ENCODE measurements at regions not wholly inside any gene's neighbourhood (a gene's known extent, or its start where the extent isn't known, plus 50 kb on each side); places are given as distances from the start of the nearest gene placed in this dataset.

GRCh38 chr2:180516232-180516631 lies 464.2 kb upstream of the UBE2E3 start:
- Mint-ChIP-seq H3K36me3 (ENCODE audit: insufficient read depth, unreplicated experiment) (no peaks in the 10 kb centered on the region), H3K4me3 (ENCODE audit: unreplicated experiment) (no peak overlapping the region), H3K27ac (ENCODE audit: low read depth, unreplicated experiment) (no peak overlapping the region), H3K27me3 (ENCODE audit: insufficient read depth, unreplicated experiment) (no peaks in the 10 kb centered on the region), H3K4me1 (ENCODE audit: insufficient read depth, unreplicated experiment) (peaks cover 14% of the 10 kb centered on the region), H3K9me3 (ENCODE audit: unreplicated experiment) (no peaks in the 10 kb centered on the region)
- intact Hi-C loops (cut with micrococcal nuclease): no loop called here
- ChIA-PET CTCF (interaction anchor here (0.7 kb wide), 1 partner anchor 519 kb away, joined by 3 read pairs; no protein-coding TSS in a partner anchor), POLR2A (no interaction called here)
- no TSS peak for BruUV-seq (replicated peaks)
- no peak for DNase-seq (ENCODE audit: unreplicated experiment)
- no peak for TF ChIP-seq CTCF (IDR thresholded peaks at IDR 0.05; ENCODE audit: unreplicated experiment)

- no peak for DNase-seq (ENCODE audit: unreplicated experiment)
- Mint-ChIP-seq H3K9me3 (ENCODE audit: unreplicated experiment) (no peaks in the 10 kb centered on the region), H3K27ac (ENCODE audit: low read depth, unreplicated experiment) (no peak overlapping the region), H3K27me3 (ENCODE audit: insufficient read depth, unreplicated experiment) (no peaks in the 10 kb centered on the region), H3K36me3 (ENCODE audit: insufficient read depth, unreplicated experiment) (no peaks in the 10 kb centered on the region), H3K4me1 (ENCODE audit: insufficient read depth, unreplicated experiment) (no peaks in the 10 kb centered on the region), H3K4me3 (ENCODE audit: unreplicated experiment) (no peak overlapping the region)
- no peak for TF ChIP-seq CTCF (IDR thresholded peaks at IDR 0.05; ENCODE audit: unreplicated experiment)
- no TSS peak for BruUV-seq (replicated peaks)
- CTCF ChIA-PET: no interaction called here
- POLR2A ChIA-PET: interaction anchor here (0.6 kb wide), 1 partner anchor 467 kb away, joined by 3 read pairs; the partner anchor contains the start of gene UBE2E3
- intact Hi-C loops (cut with micrococcal nuclease): no loop called here
Measured at GRCh38 chr2:180513389-180513788, 467.0 kb upstream of the UBE2E3 start.

GRCh38 chr2:180508458-180508857 lies 471.9 kb upstream of the UBE2E3 start:
- H3K4me3 Mint-ChIP-seq (ENCODE audit: unreplicated experiment): no peak overlapping the region
- no peaks in the 10 kb centered on the region for H3K9me3 Mint-ChIP-seq (ENCODE audit: unreplicated experiment)
- TF ChIP-seq CTCF (IDR thresholded peaks at IDR 0.05; ENCODE audit: unreplicated experiment): no peak
- no peak overlapping the region for H3K27ac Mint-ChIP-seq (ENCODE audit: low read depth, unreplicated experiment)
- DNase-seq (ENCODE audit: unreplicated experiment): no peak
- ChIA-PET POLR2A (interaction anchor here (1.3 kb wide), 1 partner anchor 12 kb away, joined by 4 read pairs; no protein-coding TSS in a partner anchor), CTCF (interaction anchor here (0.6 to 1.3 kb wide), 2 partner anchors 11 to 338 kb away, joined by 3 to 4 read pairs; no protein-coding TSS in a partner anchor)
- no peaks in the 10 kb centered on the region for H3K36me3 Mint-ChIP-seq (ENCODE audit: insufficient read depth, unreplicated experiment)
- no TSS peak for BruUV-seq (replicated peaks)
- no peaks in the 10 kb centered on the region for H3K27me3 Mint-ChIP-seq (ENCODE audit: insufficient read depth, unreplicated experiment)
- H3K4me1 Mint-ChIP-seq (ENCODE audit: insufficient read depth, unreplicated experiment): no peaks in the 10 kb centered on the region
- intact Hi-C loops (cut with micrococcal nuclease): no loop called here

GRCh38 chr2:180507028-180507427 lies 473.4 kb upstream of the UBE2E3 start:
- TF ChIP-seq CTCF (IDR thresholded peaks at IDR 0.05; ENCODE audit: unreplicated experiment): no peak
- peak; percentile 29 for DNase-seq (ENCODE audit: unreplicated experiment)
- Mint-ChIP-seq H3K4me3 (ENCODE audit: unreplicated experiment) (no peak overlapping the region), H3K27me3 (ENCODE audit: insufficient read depth, unreplicated experiment) (no peaks in the 10 kb centered on the region), H3K9me3 (ENCODE audit: unreplicated experiment) (no peaks in the 10 kb centered on the region), H3K27ac (ENCODE audit: low read depth, unreplicated experiment) (no peak overlapping the region), H3K36me3 (ENCODE audit: insufficient read depth, unreplicated experiment) (no peaks in the 10 kb centered on the region), H3K4me1 (ENCODE audit: insufficient read depth, unreplicated experiment) (no peaks in the 10 kb centered on the region)
- BruUV-seq (replicated peaks): no TSS peak
- POLR2A ChIA-PET: no interaction called here
- CTCF ChIA-PET: interaction anchor here (0.7 to 0.8 kb wide), 2 partner anchors 60 to 219 kb away, joined by 3 read pairs; no protein-coding TSS in a partner anchor
- intact Hi-C loops (cut with micrococcal nuclease): no loop called here
